PC-3 (cell line): ENCODE measurements at regions not wholly inside any gene's neighbourhood (a gene's known extent, or its start where the extent isn't known, plus 50 kb on each side); places are given as distances from the start of the nearest gene placed in this dataset.

Experiments used
- ATAC-seq: fragments of 200-7000 bp; cut with Tn5 transposase; 2 replicates; pipeline ENCODE4 v1.9.1; 2020; ENCODE audit warnings: mild to moderate bottlenecking, moderate library complexity
- BruUV-seq: library from RNA; stranded (reverse); fragments of 400-500 nt; replicated peaks from 2 replicates; lab custom pipeline; 2021; lab: Mats Ljungman, UMichigan
- CTCF ChIA-PET: fragments of 300-600 bp; sonication (Branson Sonifier 250); formaldehyde crosslinking; loops from one replicate; lab custom pipeline; 2022; ENCODE audit warnings: antibody characterized with exemption; lab: Charles Lee
- POLR2A ChIA-PET: fragments of 300-600 bp; sonication (Branson Sonifier 250); formaldehyde crosslinking; loops from one replicate; lab custom pipeline; 2022; ENCODE audit warnings: antibody characterized with exemption; ENCODE audit not compliant: unreplicated experiment; lab: Charles Lee
- DNase-seq: peaks from one replicate; pipeline ENCODE4 v3.0.0-alpha.2; 2015
- H2AFZ ChIP-seq: fragments of 300-600 bp; sonication (generic); 2 replicates; pipeline ENCODE4 v1.6.0; 2016; ENCODE audit warnings: antibody characterized with exemption, low read length
- H3F3A ChIP-seq: fragments of 300-600 bp; sonication (generic); one replicate; pipeline ENCODE4 v1.6.0; 2017; ENCODE audit warnings: antibody characterized with exemption, low read length, control low read depth, mild to moderate bottlenecking; ENCODE audit not compliant: unreplicated experiment
- H3K27ac ChIP-seq: fragments of 300-600 bp; sonication (generic); 2 replicates; pipeline ENCODE4 v1.5.1; 2016; ENCODE audit warnings: mild to moderate bottlenecking, low read length
- H3K27me3 ChIP-seq: fragments of 300-600 bp; sonication (generic); 2 replicates; pipeline ENCODE4 v1.6.1; 2016; ENCODE audit warnings: low read length, mixed read lengths
- H3K36me3 ChIP-seq: fragments of 300-600 bp; sonication (generic); 2 replicates; pipeline ENCODE4 v1.6.1; 2016; ENCODE audit warnings: low read depth, mixed run types, low read length, mixed read lengths
- H3K4me1 ChIP-seq: fragments of 300-600 bp; sonication (generic); 2 replicates; pipeline ENCODE4 v1.5.1; 2016; ENCODE audit warnings: low read length; ENCODE audit not compliant: insufficient read depth
- H3K4me2 ChIP-seq: fragments of 300-600 bp; sonication (generic); 2 replicates; pipeline ENCODE4 v1.6.0; 2016; ENCODE audit warnings: low read length
- H3K4me3 ChIP-seq: fragments of 300-600 bp; sonication (generic); 2 replicates; pipeline ENCODE4 v1.5.1; 2016; ENCODE audit warnings: mild to moderate bottlenecking, low read length, mixed read lengths
- H3K79me2 ChIP-seq: fragments of 300-600 bp; sonication (generic); 2 replicates; pipeline ENCODE4 v1.6.1; 2017; ENCODE audit warnings: low read length, mixed read lengths
- H3K9ac ChIP-seq: fragments of 300-600 bp; sonication (generic); 2 replicates; pipeline ENCODE4 v1.6.0; 2016; ENCODE audit warnings: mild to moderate bottlenecking, low read length
- H3K9me2 ChIP-seq: fragments of 300-600 bp; sonication (generic); replicated peaks from 2 replicates; pipeline ENCODE4 v1.6.1; 2016; ENCODE audit warnings: mixed run types, low read length, mixed read lengths
- H3K9me3 ChIP-seq: fragments of 300-600 bp; sonication (generic); 2 replicates; pipeline ENCODE4 v1.6.1; 2016; ENCODE audit warnings: low read length, mixed read lengths
- H4K20me1 ChIP-seq: fragments of 300-600 bp; sonication (generic); 2 replicates; pipeline ENCODE4 v1.6.1; 2016; ENCODE audit warnings: low read length, mixed read lengths
- CTCF ChIP-seq: fragments of 300-600 bp; sonication (generic); conservative IDR thresholded peaks from 2 replicates; pipeline ENCODE4 v1.5.1; 2017; ENCODE audit warnings: antibody characterized with exemption, low read depth, mild to moderate bottlenecking, low read length
- EZH2 ChIP-seq: fragments of 300-600 bp; sonication (generic); IDR thresholded peaks from one replicate; pipeline ENCODE4 v1.6.1; 2017; ENCODE audit warnings: antibody characterized with exemption, mild to moderate bottlenecking, low read length; ENCODE audit not compliant: unreplicated experiment
- EZH2phosphoT487 ChIP-seq: fragments of 300-600 bp; sonication (generic); IDR thresholded peaks from 2 replicates; pipeline ENCODE4 v1.6.1; 2018; ENCODE audit warnings: mild to moderate bottlenecking, antibody characterized with exemption, low read length, borderline replicate concordance
- intact Hi-C: fragments of 100-400 bp; cut with micrococcal nuclease; formaldehyde crosslinking; loops from 2 replicates; pipeline ENCODE4 v1.9.0; 2023

DNA sequence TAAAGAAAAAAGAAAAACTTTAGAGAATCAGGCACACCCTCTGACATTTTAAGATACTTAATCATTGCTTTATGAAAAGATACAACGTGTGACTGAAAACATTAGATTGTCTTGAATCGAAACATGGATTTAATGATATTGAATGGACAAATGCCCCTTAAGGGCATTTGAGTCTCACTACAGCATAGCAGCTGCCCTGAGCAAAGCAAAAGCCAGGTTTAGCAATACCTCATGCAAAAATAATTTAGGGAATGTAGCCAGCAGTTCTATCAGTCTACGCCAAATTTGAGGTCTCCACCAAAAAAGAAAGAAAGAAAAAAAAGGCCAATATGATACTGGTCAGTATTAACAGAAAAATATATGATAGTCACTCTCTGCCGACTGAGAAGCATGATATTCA lies 56.6 kb upstream of the LMNB1 start:
- no peaks in the 10 kb centered on the region for H3K36me3 ChIP-seq
- no peak overlapping the region for H3K4me3 ChIP-seq
- ATAC-seq (no peak), DNase-seq (no peak)
- CTCF ChIA-PET = no interaction called here
- no peaks in the 10 kb centered on the region for H3K27me3 ChIP-seq
- no peak overlapping the region for H3K9ac ChIP-seq
- no peaks in the 10 kb centered on the region for H3K4me1 ChIP-seq
- no peak for TF ChIP-seq EZH2
- TF ChIP-seq EZH2phosphoT487 = no peak
- TF ChIP-seq CTCF = no peak
- no peak overlapping the region for H3K27ac ChIP-seq
- no peaks in the 10 kb centered on the region for H3K9me3 ChIP-seq
- H4K20me1 ChIP-seq = no peaks in the 10 kb centered on the region
- intact Hi-C loops = no loop called here
- no peaks in the 10 kb centered on the region for H3F3A ChIP-seq
- H3K9me2 ChIP-seq = no peaks in the 10 kb centered on the region
- no peak overlapping the region for H2AFZ ChIP-seq
- no peak overlapping the region for H3K4me2 ChIP-seq
- POLR2A ChIA-PET = no interaction called here
- no TSS peak for BruUV-seq
- no peaks in the 10 kb centered on the region for H3K79me2 ChIP-seq

GRCh38 chr5:126723643-126724042 lies 53.3 kb upstream of the LMNB1 start:
- ChIA-PET CTCF (no interaction called here), POLR2A (no interaction called here)
- Histone ChIP-seq H3K9me2 (no peaks in the 10 kb centered on the region), H3K4me3 (no peak overlapping the region), H3K9ac (no peak overlapping the region), H3K4me1 (no peaks in the 10 kb centered on the region), H3K9me3 (no peaks in the 10 kb centered on the region), H3K36me3 (no peaks in the 10 kb centered on the region), H3K79me2 (no peaks in the 10 kb centered on the region), H3F3A (no peaks in the 10 kb centered on the region), H3K4me2 (no peak overlapping the region), H3K27me3 (no peaks in the 10 kb centered on the region), H4K20me1 (no peaks in the 10 kb centered on the region), H3K27ac (no peak overlapping the region), H2AFZ (no peak overlapping the region)
- intact Hi-C loops = no loop called here
- ATAC-seq (no peak), DNase-seq (no peak)
- TF ChIP-seq CTCF = no peak
- no peak for TF ChIP-seq EZH2
- no peak for TF ChIP-seq EZH2phosphoT487
- BruUV-seq = no TSS peak
